H9 (cell line): ENCODE measurements at regions not wholly inside any gene's neighbourhood (a gene's known extent, or its start where the extent isn't known, plus 50 kb on each side); places are given as distances from the start of the nearest gene placed in this dataset.
"Not testable (repeated sequence)": the region's sequence is repeated elsewhere in the genome, so short reads cannot be mapped to it uniquely, and the experiment has no call there.

Source experiments
- DNase-seq: peaks from one replicate; pipeline ENCODE4 v3.0.0-alpha.2; 2017
- H2AFZ ChIP-seq: one replicate; pipeline ENCODE4 v1.6.1; 2013; ENCODE audit warnings: mild to moderate bottlenecking, low read length, control low read depth, moderate library complexity
- H2AK5ac ChIP-seq: 2 replicates; pipeline ENCODE4 v1.6.1; 2013; ENCODE audit warnings: low read length, control low read depth, mixed read lengths; ENCODE audit not compliant: insufficient read length
- H2BK120ac ChIP-seq: one replicate; pipeline ENCODE4 v1.6.1; 2013; ENCODE audit warnings: low read depth, mild to moderate bottlenecking, low read length, control low read depth, inconsistent platforms; ENCODE audit not compliant: poor library complexity, severe bottlenecking
- H2BK12ac ChIP-seq: 2 replicates; pipeline ENCODE4 v1.6.1; 2013; ENCODE audit warnings: low read length, control low read depth, mixed read lengths, low read depth; ENCODE audit not compliant: insufficient read length
- H2BK15ac ChIP-seq: 2 replicates; pipeline ENCODE4 v1.6.1; 2013; ENCODE audit warnings: low read depth, low read length, control low read depth
- H2BK20ac ChIP-seq: one replicate; pipeline ENCODE4 v1.6.1; 2013; ENCODE audit warnings: low read depth, mild to moderate bottlenecking, low read length, control low read depth, inconsistent platforms; ENCODE audit not compliant: poor library complexity, severe bottlenecking
- H2BK5ac ChIP-seq: 2 replicates; pipeline ENCODE4 v1.6.1; 2013; ENCODE audit warnings: low read length, control low read depth, mixed read lengths; ENCODE audit not compliant: insufficient read length
- H3K14ac ChIP-seq: 2 replicates; pipeline ENCODE4 v1.6.1; 2013; ENCODE audit warnings: low read length, control low read depth; ENCODE audit not compliant: insufficient read depth
- H3K18ac ChIP-seq: 2 replicates; pipeline ENCODE4 v1.6.1; 2013; ENCODE audit warnings: low read depth, mild to moderate bottlenecking, mixed read lengths, low read length, control low read depth; ENCODE audit not compliant: insufficient read length
- H3K23ac ChIP-seq: 2 replicates; pipeline ENCODE4 v1.6.1; 2013; ENCODE audit warnings: low read length, control low read depth, mixed read lengths, low read depth; ENCODE audit not compliant: insufficient read length
- H3K23me2 ChIP-seq: 2 replicates; pipeline ENCODE4 v1.6.1; 2013; ENCODE audit warnings: low read depth, mild to moderate bottlenecking, mixed read lengths, low read length, control low read depth; ENCODE audit not compliant: insufficient read length, poor library complexity, severe bottlenecking
- H3K27ac ChIP-seq: 2 replicates; pipeline ENCODE4 v1.5.1; 2013; ENCODE audit warnings: low read length, control low read depth, mixed read lengths, low read depth; ENCODE audit not compliant: insufficient read length
- H3K27me3 ChIP-seq: 2 replicates; pipeline ENCODE4 v1.6.1; 2013; ENCODE audit warnings: low read length, control low read depth, inconsistent platforms; ENCODE audit not compliant: insufficient read depth
- H3K4ac ChIP-seq: 2 replicates; pipeline ENCODE4 v1.6.1; 2013; ENCODE audit warnings: low read depth, mild to moderate bottlenecking, control low read depth, inconsistent platforms, low read length, moderate library complexity
- H3K4me1 ChIP-seq: 2 replicates; pipeline ENCODE4 v1.6.1; 2013; ENCODE audit warnings: low read length, control low read depth, inconsistent platforms; ENCODE audit not compliant: insufficient read depth
- H3K4me2 ChIP-seq: 2 replicates; pipeline ENCODE4 v1.6.1; 2013; ENCODE audit warnings: low read length, control low read depth, mixed read lengths; ENCODE audit not compliant: insufficient read length, insufficient read depth
- H3K56ac ChIP-seq: 2 replicates; pipeline ENCODE4 v1.6.1; 2013; ENCODE audit warnings: low read depth, mild to moderate bottlenecking, mixed read lengths, low read length, control low read depth; ENCODE audit not compliant: insufficient read length
- H3K79me1 ChIP-seq: 2 replicates; pipeline ENCODE4 v1.6.1; 2013; ENCODE audit warnings: low read depth, mild to moderate bottlenecking, moderate library complexity, low read length, control low read depth, inconsistent platforms; ENCODE audit not compliant: insufficient read depth, poor library complexity, severe bottlenecking
- H3K79me2 ChIP-seq: 2 replicates; pipeline ENCODE4 v1.6.1; 2013; ENCODE audit warnings: low read length, control low read depth, inconsistent platforms; ENCODE audit not compliant: insufficient read depth
- H3K9ac ChIP-seq: 2 replicates; pipeline ENCODE4 v1.6.1; 2013; ENCODE audit warnings: low read length, control low read depth, mixed read lengths; ENCODE audit not compliant: insufficient read length; ENCODE audit errors: extremely low read depth
- H3K9me3 ChIP-seq: one replicate; pipeline ENCODE4 v1.6.1; 2013; ENCODE audit warnings: low read depth, low read length, inconsistent platforms; ENCODE audit not compliant: control insufficient read depth
- H3T11ph ChIP-seq: one replicate; pipeline ENCODE4 v1.6.1; 2013; ENCODE audit warnings: mild to moderate bottlenecking, low read length, control low read depth, inconsistent platforms
- H4K20me1 ChIP-seq: one replicate; pipeline ENCODE4 v1.6.1; 2013; ENCODE audit not compliant: control insufficient read depth, insufficient read length, insufficient read depth
- H4K5ac ChIP-seq: 2 replicates; pipeline ENCODE4 v1.6.1; 2013; ENCODE audit warnings: low read depth, mild to moderate bottlenecking, mixed read lengths, low read length, control low read depth; ENCODE audit not compliant: insufficient read length
- H4K8ac ChIP-seq: replicated peaks from 2 replicates; pipeline ENCODE4 v1.6.1; 2013; ENCODE audit warnings: low read length, control low read depth, mixed read lengths, low read depth; ENCODE audit not compliant: insufficient read length
- H4K91ac ChIP-seq: 2 replicates; pipeline ENCODE4 v1.6.1; 2013; ENCODE audit warnings: low read depth, mild to moderate bottlenecking, moderate library complexity, mixed read lengths, low read length, control low read depth; ENCODE audit not compliant: insufficient read length
- H3K27ac Mint-ChIP-seq, 3 experiments: 2 replicates in 2 of 3; 3 replicates in 1 of 3; pipeline ENCODE4 v1.8.0; 2020 to 2021; ENCODE audit warnings: mixed read lengths in 3 of 3, mild to moderate bottlenecking in 1 of 3, moderate library complexity in 1 of 3
- H3K27me3 Mint-ChIP-seq: 2 replicates; pipeline ENCODE4 v1.8.0; 2021; ENCODE audit warnings: low read depth, mild to moderate bottlenecking, moderate library complexity, mixed read lengths
- H3K36me3 Mint-ChIP-seq, 3 experiments: 2 replicates in 2 of 3; 3 replicates in 1 of 3; pipeline ENCODE4 v1.8.0; 2020 to 2021; ENCODE audit warnings: low read depth in 3 of 3, mixed read lengths in 3 of 3; ENCODE audit not compliant: insufficient read depth in 1 of 3
- H3K4me1 Mint-ChIP-seq, 2 experiments: 2 replicates each; pipeline ENCODE4 v1.8.0; 2020; ENCODE audit warnings: mixed read lengths in 2 of 2
- H3K4me3 Mint-ChIP-seq, 2 experiments: 2 replicates in 1 of 2; 3 replicates in 1 of 2; pipeline ENCODE4 v1.8.0; 2020 to 2021; ENCODE audit warnings: mild to moderate bottlenecking in 2 of 2, mixed read lengths in 2 of 2, moderate library complexity in 1 of 2
- H3K9me3 Mint-ChIP-seq, 2 experiments: 2 replicates in 1 of 2; 3 replicates in 1 of 2; pipeline ENCODE4 v1.8.0; 2020; ENCODE audit warnings: mild to moderate bottlenecking in 2 of 2, mixed read lengths in 2 of 2, moderate library complexity in 1 of 2
- CTCF ChIP-seq: fragments of 200-600 bp; sonication (generic); conservative IDR thresholded peaks from 3 replicates; pipeline ENCODE4 v1.8.0; 2021; ENCODE audit warnings: antibody characterized with exemption, mild to moderate bottlenecking
- WGBS: extraction: QIAGEN DNeasy Blood & Tissue Kit; methylation state at CpG from one replicate; pipeline ENCODE4 v1.1.7; 2013; ENCODE audit warnings: missing lambda C conversion rate, low lambda C conversion rate, mixed read lengths; ENCODE audit not compliant: insufficient read length; ENCODE audit errors: extremely low coverage; 5-methylcytosine and 5-hydroxymethylcytosine counted together

- H3K27me3 ChIP-seq: no peaks in the 10 kb centered on the region
- H3K9me3 ChIP-seq: no peaks in the 10 kb centered on the region
- Mint-ChIP-seq H3K36me3 (peaks cover 0 to 15% (median 0%) of the 10 kb centered on the region in 3 experiments; a peak in 3 of 7 replicates), H3K9me3 (peaks cover 2 to 8% of the 10 kb centered on the region in 2 experiments; a peak in 3 of 5 replicates), H3K27me3 (no peaks in the 10 kb centered on the region), H3K27ac (no peak overlapping the region), H3K4me1 (no peaks in the 10 kb centered on the region), H3K4me3 (no peak overlapping the region)
- H3K4ac ChIP-seq: no peak overlapping the region
- no peak overlapping the region for H2AK5ac ChIP-seq
- TF ChIP-seq CTCF: no peak
- H3K14ac ChIP-seq: no peak overlapping the region
- H3K9ac ChIP-seq: no peak overlapping the region
- H4K20me1 ChIP-seq: no peaks in the 10 kb centered on the region
- H3T11ph ChIP-seq: no peak overlapping the region
- no peak overlapping the region for H3K23ac ChIP-seq
- no peak overlapping the region for H3K18ac ChIP-seq
- no peaks in the 10 kb centered on the region for H3K79me2 ChIP-seq
- no peak overlapping the region for H2BK5ac ChIP-seq
- H2BK15ac ChIP-seq: no peak overlapping the region
- no CpG with 5 or more reads among the region's 2 CpGs for WGBS
- no peak overlapping the region for H2AFZ ChIP-seq
- no peak overlapping the region for H4K91ac ChIP-seq
- H4K5ac ChIP-seq: no peak overlapping the region
- no peak overlapping the region for H2BK120ac ChIP-seq
- no peak overlapping the region for H4K8ac ChIP-seq
- no peak for DNase-seq
- no peak overlapping the region for H2BK20ac ChIP-seq
- no peak overlapping the region for H3K56ac ChIP-seq
- H3K27ac ChIP-seq: no peak overlapping the region
- H3K23me2 ChIP-seq: no peaks in the 10 kb centered on the region
- H3K4me1 ChIP-seq: no peaks in the 10 kb centered on the region
- no peaks in the 10 kb centered on the region for H3K79me1 ChIP-seq
- H3K4me2 ChIP-seq: no peak overlapping the region
- no peak overlapping the region for H2BK12ac ChIP-seq
Observed at GRCh38 chr5:119968690-119969089, 339.3 kb downstream of the FAM170A start.

GRCh38 chr5:119987077-119987476 is 357.7 kb downstream of the FAM170A start:
- H3K18ac ChIP-seq, H2BK120ac ChIP-seq, H3K79me1 ChIP-seq, H3K27ac Mint-ChIP-seq, H3K4me1 ChIP-seq, H4K5ac ChIP-seq, H3K27ac ChIP-seq, H2BK5ac ChIP-seq, H3K4me1 Mint-ChIP-seq, H4K8ac ChIP-seq, H3K27me3 ChIP-seq, H2BK12ac ChIP-seq, H3K27me3 Mint-ChIP-seq, H3K9ac ChIP-seq, H3K79me2 ChIP-seq, H2BK15ac ChIP-seq, H3K14ac ChIP-seq, H4K20me1 ChIP-seq, H2AK5ac ChIP-seq, H2BK20ac ChIP-seq, H3K4ac ChIP-seq, H3K4me3 Mint-ChIP-seq, H3T11ph ChIP-seq, H4K91ac ChIP-seq, H2AFZ ChIP-seq, H3K23me2 ChIP-seq, H3K4me2 ChIP-seq, H3K9me3 ChIP-seq, H3K56ac ChIP-seq, H3K23ac ChIP-seq: not testable (repeated sequence)
- Mint-ChIP-seq H3K9me3 (peaks cover 42 to 50% of the 10 kb centered on the region in 2 experiments), H3K36me3 (peaks cover 30 to 47% (median 31%) of the 10 kb centered on the region in 3 experiments)
- no CpG with 5 or more reads among the region's 7 CpGs for WGBS
- DNase-seq: peak; percentile 28
